Adrenal gland (tissue), 9 donors: ENCODE measurements at regions not wholly inside any gene's neighbourhood (a gene's known extent, or its start where the extent isn't known, plus 50 kb on each side); places are given as distances from the start of the nearest gene placed in this dataset.

Source experiments
- DNase-seq, 7 donors: peaks; one replicate each; pipeline ENCODE4 v3.0.0-alpha.2; 2019 to 2020
- H3K27ac ChIP-seq, 5 donors: fragments of 200-600 bp; sonication (generic) in 4 of 5; 1 replicate in 3 of 5; 2 replicates in 2 of 5; pipeline versions ENCODE4 v1.5.1 to v1.8.0; 2016 to 2020; ENCODE audit warnings: mild to moderate bottlenecking in 1 of 5
- H3K27me3 ChIP-seq: fragments of 200-600 bp; 2 replicates; pipeline ENCODE4 v1.8.0; 2021
- H3K36me3 ChIP-seq, 2 donors: fragments of 200-600 bp; replicated peaks in 1 of 2; 1 replicate in 1 of 2; 2 replicates in 1 of 2; pipeline versions ENCODE4 v1.5.1 to v1.8.0; 2018 to 2022
- H3K4me1 ChIP-seq, 2 donors: fragments of 200-600 bp; replicated peaks in 1 of 2; 1 replicate in 1 of 2; 2 replicates in 1 of 2; pipeline versions ENCODE4 v1.5.1 to v1.8.0; 2018 to 2021
- H3K4me3 ChIP-seq, 4 donors: fragments of 200-600 bp; sonication (generic) in 3 of 4; one replicate each; pipeline ENCODE4 v1.5.1; 2016 to 2018
- H3K9me3 ChIP-seq, 3 donors: fragments of 200-600 bp; sonication (generic) in 1 of 3; replicated peaks in 1 of 3; 1 replicate in 2 of 3; 2 replicates in 1 of 3; pipeline versions ENCODE4 v1.5.1 to v1.8.0; 2016 to 2021
- POLR2A ChIP-seq, 2 donors: fragments of 450-650 bp; IDR thresholded peaks; one replicate each; pipeline ENCODE4 v1.6.1; 2017; ENCODE audit warnings: antibody characterized with exemption in 2 of 2, mild to moderate bottlenecking in 2 of 2, moderate library complexity in 1 of 2
- WGBS, 4 donors: extraction: QIAGEN DNeasy Blood & Tissue Kit in 2 of 4; methylation state at CpG; one replicate each; pipeline versions ENCODE4 v1.1.5 to v1.1.7; 2013 to 2017; 5-methylcytosine and 5-hydroxymethylcytosine counted together
- intact Hi-C, 2 donors: fragments of 100-400 bp; cut with DNase I; formaldehyde crosslinking; loops; one replicate each; pipeline versions ENCODE4 v1.14.1 to v1.15.0; 2022 to 2023
- TF ChIP-seq, protein P1 (sequence below), 6 experiments: fragments of 450-650 bp in 4 of 6; fragments of 200-600 bp in 2 of 6; sonication (generic) in 1 of 6; IDR thresholded peaks; 1 replicate in 5 of 6; 2 replicates in 1 of 6; pipeline versions ENCODE4 v1.5.1 to v1.8.0; 2016 to 2021; ENCODE audit warnings: antibody characterized with exemption in 6 of 6, mild to moderate bottlenecking in 2 of 6, moderate library complexity in 1 of 6
- donor health status: healthy with polysubstance abuse.
- donor health status: Bipolar disorder and iron deficiency.
- donor health status: DM: yes; HTN: yes; CAD: no.
- donor health status: DM: no; HTN: no; CAD: no.
- donor health status: DM: no; HTN: no; CAD: no.

DNA sequence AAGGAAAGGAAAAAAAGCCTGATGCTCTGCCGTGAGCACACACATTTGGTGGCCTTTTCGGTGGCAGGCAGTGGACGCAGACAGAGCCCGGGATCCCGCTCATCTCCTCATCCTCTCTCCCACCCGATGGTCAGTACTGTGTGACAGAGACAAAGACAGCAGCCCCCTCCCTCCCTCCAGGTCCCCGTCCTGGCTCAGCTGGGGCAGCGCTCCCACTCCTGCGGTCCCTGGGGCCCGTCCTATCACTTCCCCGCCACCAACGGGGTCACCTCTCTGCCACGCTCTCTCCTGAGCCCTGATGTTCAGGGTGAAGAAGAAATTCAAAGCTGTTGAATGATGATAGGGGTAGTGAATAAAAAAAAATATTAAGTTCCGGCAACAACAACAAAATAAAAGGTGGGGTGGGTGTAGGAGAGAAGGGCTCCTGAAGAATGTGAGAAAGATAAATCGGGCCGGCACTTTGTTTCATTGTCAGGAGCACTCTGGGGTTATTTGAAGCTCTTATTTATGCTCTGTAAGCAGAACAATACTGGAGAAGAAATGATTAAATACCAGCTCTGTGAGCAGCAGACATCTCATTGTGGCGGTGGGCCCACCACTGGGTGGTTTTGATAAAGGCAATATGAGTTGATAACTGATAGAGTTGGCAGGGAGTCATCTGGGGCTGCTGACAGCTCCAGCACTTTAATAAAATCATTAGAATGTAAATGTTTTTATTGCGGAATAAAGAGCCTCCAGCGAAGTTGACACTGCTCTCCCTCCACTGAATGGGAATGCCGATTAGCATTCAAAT lies 417.7 kb downstream of the IRX1 start:
- intact Hi-C loops = no loop called here
- Histone ChIP-seq H3K27me3 (no peaks in the 10 kb centered on the region), H3K9me3 (no peaks in the 10 kb centered on the region), H3K36me3 (no peaks in the 10 kb centered on the region), H3K27ac (no peak overlapping the region), H3K4me3 (no peak overlapping the region), H3K4me1 (no peaks in the 10 kb centered on the region)
- no peak for DNase-seq
- TF ChIP-seq POLR2A (IDR thresholded peaks at IDR 0.05) = no peak
- TF ChIP-seq, protein P1, sequence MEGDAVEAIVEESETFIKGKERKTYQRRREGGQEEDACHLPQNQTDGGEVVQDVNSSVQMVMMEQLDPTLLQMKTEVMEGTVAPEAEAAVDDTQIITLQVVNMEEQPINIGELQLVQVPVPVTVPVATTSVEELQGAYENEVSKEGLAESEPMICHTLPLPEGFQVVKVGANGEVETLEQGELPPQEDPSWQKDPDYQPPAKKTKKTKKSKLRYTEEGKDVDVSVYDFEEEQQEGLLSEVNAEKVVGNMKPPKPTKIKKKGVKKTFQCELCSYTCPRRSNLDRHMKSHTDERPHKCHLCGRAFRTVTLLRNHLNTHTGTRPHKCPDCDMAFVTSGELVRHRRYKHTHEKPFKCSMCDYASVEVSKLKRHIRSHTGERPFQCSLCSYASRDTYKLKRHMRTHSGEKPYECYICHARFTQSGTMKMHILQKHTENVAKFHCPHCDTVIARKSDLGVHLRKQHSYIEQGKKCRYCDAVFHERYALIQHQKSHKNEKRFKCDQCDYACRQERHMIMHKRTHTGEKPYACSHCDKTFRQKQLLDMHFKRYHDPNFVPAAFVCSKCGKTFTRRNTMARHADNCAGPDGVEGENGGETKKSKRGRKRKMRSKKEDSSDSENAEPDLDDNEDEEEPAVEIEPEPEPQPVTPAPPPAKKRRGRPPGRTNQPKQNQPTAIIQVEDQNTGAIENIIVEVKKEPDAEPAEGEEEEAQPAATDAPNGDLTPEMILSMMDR (IDR thresholded peaks at IDR 0.05) = no peak
- WGBS, 4 donors = 65 to 70% (median 67%) methylated on average over 20 of the region's 20 CpGs

DNA sequence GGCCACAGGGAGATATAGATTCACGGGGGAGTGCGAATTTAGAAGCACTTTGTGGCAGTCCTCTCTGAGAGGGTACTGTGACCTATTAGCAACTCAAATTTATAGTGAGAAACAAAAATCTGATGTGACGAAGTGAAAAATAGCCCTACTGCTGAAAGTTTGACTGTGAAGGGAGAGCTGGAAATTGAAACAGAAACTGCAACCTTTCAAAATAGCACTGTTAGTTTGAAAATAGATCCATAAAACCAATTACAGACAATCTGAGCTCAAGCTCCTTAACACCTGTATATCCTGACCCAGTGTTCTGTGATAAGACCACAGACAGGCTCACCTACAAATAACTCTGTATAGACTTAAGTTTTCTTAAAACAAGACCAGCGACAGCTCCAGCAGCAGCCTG lies 420.1 kb downstream of the IRX1 start:
- Histone ChIP-seq H3K4me3 (no peak overlapping the region), H3K4me1 (no peaks in the 10 kb centered on the region), H3K27me3 (no peaks in the 10 kb centered on the region), H3K27ac (no peak overlapping the region), H3K9me3 (no peaks in the 10 kb centered on the region), H3K36me3 (no peaks in the 10 kb centered on the region)
- TF ChIP-seq, protein P1 (IDR thresholded peaks at IDR 0.05) = no peak
- TF ChIP-seq POLR2A (IDR thresholded peaks at IDR 0.05) = no peak
- DNase-seq = no peak
- intact Hi-C loops = no loop called here
- 55 to 74% (median 69%) methylated on average over 4 of the region's 4 CpGs for WGBS, 4 donors

DNA sequence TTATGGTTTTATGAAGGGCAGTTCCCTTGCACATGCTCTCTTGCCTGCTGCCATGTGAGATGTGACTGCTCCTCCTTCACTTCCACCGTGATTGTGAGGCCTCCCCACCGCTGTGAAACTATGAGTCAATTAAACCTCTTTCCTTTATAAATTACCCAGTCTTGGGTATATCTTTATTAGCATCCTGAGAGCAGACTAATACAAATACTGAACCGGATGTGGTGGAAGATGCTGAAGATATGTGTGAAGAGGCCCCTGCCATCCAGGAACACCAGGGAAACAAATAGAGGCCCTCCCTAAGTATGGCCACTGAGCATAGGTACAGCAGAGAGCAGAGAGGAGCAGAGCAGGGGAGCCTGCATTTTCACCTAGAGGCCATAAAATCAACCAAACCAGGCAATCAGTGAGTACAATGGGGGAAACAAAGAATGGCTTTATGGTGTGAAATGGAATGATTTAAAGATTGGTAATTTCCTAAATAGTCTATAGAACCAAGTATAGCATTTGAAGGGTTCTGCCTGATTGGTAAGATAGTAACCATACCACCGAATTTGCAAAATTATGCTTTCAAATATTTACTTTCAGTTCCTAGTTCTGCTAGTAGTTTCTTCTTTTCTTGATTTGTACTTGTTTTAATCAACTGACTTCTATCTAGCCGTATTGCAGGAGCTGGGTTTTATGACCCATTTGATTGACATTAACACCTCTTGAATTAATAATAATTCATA lies 421.6 kb downstream of the IRX1 start:
- intact Hi-C loops = no loop called here
- Histone ChIP-seq H3K9me3 (no peaks in the 10 kb centered on the region), H3K36me3 (no peaks in the 10 kb centered on the region), H3K4me1 (no peaks in the 10 kb centered on the region), H3K27ac (no peak overlapping the region), H3K27me3 (no peaks in the 10 kb centered on the region), H3K4me3 (no peak overlapping the region)
- DNase-seq = no peak
- TF ChIP-seq POLR2A (IDR thresholded peaks at IDR 0.05) = no peak
- TF ChIP-seq, protein P1 (IDR thresholded peaks at IDR 0.05) = no peak
- WGBS, 4 donors = 65 to 77% (median 69%) methylated on average over 5 of the region's 5 CpGs

DNA sequence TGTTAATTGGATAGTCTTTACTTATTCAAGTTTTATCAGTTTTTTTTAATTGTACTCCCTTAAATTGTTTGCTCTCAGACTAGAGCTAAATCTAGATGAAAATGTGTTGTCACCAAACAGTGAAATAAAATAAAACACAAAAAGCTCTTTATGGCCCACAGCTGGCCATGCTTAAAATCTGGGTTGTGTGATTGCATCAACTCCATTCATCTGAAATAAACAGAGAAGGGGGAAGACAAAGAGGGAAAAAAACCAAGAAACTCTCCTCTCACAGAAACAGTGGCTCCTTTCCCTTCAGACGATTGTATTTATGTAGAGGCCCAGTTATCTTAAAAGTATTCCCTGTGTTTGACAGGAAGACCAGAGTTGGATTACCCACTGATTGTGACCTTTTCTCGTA lies 422.4 kb downstream of the IRX1 start:
- TF ChIP-seq, protein P1 (IDR thresholded peaks at IDR 0.05) = no peak
- no peak for TF ChIP-seq POLR2A (IDR thresholded peaks at IDR 0.05)
- no peak overlapping the region for H3K4me3 ChIP-seq
- H3K9me3 ChIP-seq = no peaks in the 10 kb centered on the region
- DNase-seq = no peak
- intact Hi-C loops = no loop called here
- 33 to 56% (median 44%) methylated on average over 2 of the region's 2 CpGs for WGBS, 4 donors
- H3K36me3 ChIP-seq = no peaks in the 10 kb centered on the region
- no peaks in the 10 kb centered on the region for H3K4me1 ChIP-seq
- no peak overlapping the region for H3K27ac ChIP-seq
- H3K27me3 ChIP-seq = no peaks in the 10 kb centered on the region
